HG02870 (cell line): ENCODE measurements at regions not wholly inside any gene's neighbourhood (a gene's known extent, or its start where the extent isn't known, plus 50 kb on each side); places are given as distances from the start of the nearest gene placed in this dataset.
"Not testable (repeated sequence)": the region's sequence is repeated elsewhere in the genome, so short reads cannot be mapped to it uniquely, and the experiment has no call there.

ENCODE experiments used
- ATAC-seq: cut with Tn5 transposase; IDR thresholded peaks from one replicate; pipeline ENCODE4 v1.9.1; 2021; ENCODE audit warnings: mild to moderate bottlenecking, moderate library complexity; ENCODE audit not compliant: unreplicated experiment

DNA sequence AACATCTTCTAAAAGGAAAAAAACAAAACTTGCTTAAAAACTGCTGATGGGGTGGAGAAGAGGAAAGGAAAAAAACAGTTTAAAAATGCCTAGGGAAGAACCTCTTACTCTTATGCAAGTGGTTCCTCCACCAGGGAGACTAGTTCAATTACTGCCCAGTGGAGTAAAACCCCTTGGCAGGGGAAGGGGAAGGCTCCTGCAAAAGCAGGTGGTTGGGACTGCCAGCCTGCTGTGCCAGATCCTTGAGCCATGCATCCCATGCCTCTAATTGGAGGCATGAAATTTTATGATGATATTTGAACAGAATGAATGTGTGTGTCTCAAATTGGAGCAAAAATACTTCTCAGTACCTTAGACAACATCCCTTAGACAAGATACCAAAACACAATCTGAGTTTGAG, 118.8 kb downstream of the FSCB start:
- no peak for ATAC-seq

DNA sequence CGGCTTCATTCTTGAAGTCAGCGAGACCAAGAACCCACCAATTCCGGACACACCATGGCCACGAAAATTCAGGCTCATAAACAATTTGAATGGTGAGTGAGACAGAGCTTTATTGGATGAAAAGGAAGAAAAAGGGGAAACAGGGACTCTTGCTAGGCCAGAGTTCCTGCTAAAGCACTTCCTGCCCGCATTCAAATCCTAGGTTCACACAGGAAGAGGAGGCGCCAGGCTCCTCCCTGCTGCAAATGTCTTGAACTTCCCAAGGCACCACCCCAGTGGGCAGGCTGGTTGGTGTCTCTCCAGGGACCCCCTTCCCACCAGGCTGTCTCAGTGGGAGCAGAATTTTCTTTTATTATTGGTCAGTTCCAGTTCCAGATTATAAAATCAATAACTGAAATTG, 121.2 kb downstream of the FSCB start:
- ATAC-seq, result no peak

DNA sequence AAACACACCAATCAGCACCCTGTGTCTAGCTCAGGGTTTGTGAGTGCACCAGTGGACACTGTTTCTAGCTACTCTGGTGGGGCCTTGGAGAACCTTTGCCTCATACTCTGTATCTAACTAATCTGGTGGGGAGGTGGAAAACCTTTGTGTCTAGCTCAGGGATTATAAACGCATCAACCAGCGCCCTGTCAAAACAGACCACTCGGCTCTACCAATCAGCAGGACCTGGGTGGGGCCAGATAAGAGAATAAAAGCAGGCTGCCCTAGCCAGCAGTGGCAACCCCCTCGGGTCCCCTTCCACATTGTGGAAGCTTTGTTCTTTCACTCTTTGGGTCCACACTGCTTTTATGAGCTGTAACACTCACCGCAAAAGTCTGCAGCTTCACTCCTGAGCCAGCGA, 121.8 kb downstream of the FSCB start:
- not testable (repeated sequence) for ATAC-seq

DNA sequence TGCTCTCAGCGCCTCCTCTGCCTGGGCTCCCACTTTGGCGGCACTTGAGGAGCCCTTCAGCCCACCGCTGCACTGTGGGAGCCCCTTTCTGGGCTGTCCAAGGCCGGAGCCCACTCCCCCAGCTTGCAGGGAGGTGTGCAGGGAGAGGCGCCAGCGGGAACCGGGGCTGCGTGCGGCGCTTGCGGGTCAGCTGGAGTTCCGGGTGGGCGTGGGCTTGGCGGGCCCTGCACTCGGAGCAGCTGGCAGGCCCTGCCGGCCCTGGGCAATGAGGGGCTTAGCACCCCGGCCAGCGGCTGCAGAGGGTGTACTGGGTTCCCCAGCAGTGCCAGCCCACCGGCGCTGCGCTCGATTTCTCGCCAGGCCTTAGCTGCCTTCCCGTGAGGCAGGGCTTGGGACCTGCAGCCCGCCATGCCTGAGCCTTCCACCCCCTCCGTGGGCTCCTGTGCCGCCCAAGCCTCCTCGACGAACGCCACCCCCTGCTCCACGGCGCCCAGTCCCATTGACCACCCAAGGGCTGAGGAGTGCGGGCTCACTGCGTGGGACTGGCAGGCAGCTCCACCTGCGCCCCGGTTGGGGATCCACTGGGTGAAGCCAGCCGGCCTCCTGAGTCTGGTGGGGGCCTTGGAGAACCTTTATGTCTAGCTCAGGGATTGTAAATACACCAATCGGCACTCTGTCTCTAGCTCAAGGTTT, 122.3 kb downstream of the FSCB start:
- not testable (repeated sequence) for ATAC-seq

DNA sequence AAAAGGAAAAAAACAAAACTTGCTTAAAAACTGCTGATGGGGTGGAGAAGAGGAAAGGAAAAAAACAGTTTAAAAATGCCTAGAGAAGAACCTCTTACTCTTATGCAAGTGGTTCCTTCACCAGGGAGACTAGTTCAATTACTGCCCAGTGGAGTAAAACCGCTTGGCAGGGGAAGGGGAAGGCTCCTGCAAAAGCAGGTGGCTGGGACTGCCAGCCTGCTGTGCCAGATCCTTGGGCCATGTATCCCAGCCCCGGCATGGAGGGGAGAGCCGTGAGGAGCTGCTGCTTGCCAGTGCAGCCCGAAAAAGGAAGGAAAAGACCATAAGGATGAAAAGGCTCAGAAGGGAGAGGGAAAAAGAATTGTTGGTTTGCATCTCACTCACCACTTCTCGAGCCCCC, 123.0 kb downstream of the FSCB start:
- no peak for ATAC-seq

DNA sequence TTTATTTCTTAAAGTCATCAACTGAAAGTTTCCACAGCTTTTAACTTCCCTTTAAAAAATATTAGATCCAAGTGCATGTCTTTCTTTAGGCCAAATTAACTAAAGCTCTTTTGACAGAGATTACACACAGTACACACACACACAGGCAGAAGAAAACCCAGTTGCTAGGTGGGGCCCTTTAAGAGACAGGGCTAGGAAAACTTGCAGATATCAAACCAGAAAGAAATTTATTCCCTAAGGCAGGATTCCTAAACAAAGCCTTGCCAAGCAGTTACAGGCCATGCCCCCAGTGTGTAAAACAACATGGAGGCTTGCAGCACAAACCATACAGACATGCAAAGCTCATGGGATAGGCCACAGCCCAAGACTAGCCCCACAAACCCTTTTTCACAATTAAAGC, 123.4 kb downstream of the FSCB start:
- ATAC-seq, result no peak

DNA sequence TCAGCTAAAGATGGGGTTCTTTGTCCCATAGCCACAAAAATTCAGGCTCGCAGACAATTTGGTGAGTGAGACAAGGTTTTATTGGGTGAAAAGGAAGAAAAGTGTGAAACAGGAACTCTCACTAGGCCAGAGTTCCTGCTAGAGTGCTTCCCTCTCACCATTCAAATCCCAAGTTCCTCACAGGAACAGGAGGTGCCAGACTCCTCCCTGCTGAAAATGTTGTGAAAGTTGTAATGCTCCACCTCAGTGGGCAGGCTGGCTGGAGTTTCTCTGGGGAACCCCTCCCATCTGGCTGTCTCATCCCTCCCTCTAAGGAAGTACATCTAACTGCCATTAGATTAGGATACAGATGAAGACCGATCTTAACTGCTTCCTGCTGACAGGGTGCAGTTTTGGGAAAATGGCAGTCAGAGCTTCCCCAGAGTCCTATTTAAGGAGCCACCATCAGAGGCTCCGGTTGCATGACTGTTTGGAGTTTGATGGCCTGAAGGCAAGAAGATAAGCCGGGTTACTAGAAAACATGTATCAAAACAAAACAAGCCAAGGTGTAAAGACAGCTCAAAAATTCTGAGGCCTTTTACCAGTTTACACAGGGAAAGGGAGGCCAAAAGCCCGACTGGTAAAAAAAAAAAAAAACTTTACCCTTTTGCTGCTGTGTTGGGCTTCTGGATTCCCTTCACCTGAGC, 127.6 kb downstream of the FSCB start:
- ATAC-seq, result no peak

DNA sequence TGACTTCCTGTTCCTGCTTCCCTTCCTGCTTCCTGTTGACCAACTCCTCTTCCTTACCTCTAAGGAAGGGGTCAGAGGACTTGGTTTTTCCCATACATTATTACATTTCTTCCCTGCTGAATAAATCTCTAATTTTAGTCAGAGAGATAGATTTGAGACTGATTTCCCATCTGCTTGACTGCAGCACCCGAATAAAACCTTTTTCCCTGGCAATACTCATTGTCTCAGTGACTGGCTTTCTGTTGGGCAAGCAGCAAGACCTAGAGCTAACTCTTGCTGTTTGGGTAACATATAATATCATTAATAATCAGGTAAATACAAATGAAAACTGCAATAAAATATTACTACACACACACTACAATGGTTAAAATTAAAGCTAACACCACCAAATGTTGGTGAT, 132.2 kb downstream of the FSCB start:
- no peak for ATAC-seq

DNA sequence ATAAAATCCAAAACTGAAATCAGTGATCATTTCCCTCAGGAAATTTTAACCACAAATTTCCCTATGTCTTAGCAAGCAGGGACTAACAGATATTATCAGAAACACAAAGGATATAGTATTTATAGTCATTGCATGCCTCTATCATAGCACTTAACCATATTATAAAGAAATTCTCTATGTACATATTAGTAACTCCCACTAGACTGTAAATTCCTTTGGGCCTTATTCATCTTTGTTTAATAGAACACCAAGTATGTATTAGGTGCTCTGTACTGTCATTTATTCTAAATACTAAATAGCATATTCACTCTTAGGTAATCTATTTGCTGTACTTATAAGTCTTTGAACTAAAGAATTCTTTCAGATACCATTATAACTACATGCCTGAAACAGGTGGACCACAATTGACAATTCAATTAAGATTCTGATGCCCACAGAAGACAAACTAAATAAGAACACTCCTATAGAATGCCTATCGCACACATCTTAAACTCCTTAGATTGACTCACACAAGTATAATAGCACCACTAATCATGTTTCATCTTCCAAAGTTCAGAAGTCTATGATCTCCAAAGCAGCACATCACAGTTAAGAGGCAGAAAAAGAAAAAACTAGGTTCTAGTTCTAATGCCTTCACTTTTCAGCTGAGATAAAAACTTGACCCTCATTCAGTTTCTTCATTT, 134.1 kb downstream of the FSCB start:
- ATAC-seq, result no peak

DNA sequence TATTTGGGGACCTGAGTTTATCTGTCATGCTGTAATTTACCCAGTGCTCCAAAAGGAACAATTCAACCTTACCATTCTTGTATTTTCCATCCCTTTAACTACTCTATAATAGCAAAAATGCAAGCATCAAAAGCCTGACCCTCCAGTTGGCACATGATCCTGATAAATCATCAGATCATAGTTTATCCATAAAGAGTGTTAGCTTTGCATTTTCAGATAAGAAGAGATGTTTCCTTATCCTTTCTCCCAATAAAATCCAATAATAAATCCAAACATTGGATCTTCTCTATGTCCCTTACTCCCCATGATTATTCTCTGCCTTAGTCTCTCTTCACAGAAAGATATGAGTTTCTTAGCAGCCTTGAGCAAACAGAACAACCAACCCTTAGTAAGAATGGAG, 134.9 kb downstream of the FSCB start:
- no peak for ATAC-seq

DNA sequence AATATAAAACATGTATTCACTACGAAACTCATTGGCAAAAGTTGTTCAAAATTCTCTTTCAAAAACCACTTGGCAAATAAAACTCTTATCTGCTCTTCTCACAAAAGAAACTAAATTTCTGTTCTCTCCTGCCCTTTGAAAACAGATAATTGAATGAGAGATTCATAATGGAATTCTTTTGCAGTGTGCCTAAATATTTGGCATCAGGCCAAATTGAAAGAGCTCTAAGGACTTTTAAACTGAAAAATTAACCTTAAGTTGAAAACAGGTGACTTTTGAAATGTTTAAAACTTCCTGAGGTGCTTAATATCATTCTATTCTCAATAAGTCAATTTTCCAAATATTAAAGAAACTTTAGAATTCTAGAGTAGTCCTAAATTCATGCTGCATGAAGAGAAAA, 136.4 kb downstream of the FSCB start:
- no peak for ATAC-seq

DNA sequence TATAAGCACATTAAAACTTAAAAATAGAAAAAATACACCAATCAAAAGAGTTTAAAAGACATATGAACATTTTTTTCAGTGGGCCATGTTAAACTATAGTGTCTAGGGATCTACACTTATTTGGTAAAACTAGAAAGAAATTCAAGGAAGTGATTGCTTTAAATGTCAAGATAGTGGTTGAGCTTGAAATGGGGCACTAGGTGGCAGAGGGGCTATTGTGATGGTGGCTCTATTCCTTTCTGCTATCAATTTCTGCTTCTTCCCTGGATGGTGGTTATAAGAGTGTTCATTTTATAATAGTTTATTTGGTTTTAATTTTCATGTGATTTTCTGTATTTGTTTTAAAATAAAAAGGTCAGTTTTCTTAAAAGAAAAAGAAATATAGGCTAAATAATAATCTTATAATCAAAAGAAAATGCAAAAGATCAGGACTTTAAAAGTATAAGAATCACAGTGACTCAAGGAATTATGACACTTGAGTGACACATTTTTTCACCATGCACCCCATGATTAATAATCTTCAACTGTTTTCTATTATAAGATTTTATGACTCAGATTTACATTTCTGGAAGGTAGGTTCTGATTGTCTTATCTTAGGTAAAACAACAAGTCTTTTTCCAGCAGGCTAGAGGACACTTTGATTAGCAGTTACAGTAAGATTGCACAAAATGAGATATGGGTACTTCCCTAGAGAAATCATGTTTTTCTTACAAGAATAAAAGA, 137.5 kb downstream of the FSCB start:
- no peak for ATAC-seq

DNA sequence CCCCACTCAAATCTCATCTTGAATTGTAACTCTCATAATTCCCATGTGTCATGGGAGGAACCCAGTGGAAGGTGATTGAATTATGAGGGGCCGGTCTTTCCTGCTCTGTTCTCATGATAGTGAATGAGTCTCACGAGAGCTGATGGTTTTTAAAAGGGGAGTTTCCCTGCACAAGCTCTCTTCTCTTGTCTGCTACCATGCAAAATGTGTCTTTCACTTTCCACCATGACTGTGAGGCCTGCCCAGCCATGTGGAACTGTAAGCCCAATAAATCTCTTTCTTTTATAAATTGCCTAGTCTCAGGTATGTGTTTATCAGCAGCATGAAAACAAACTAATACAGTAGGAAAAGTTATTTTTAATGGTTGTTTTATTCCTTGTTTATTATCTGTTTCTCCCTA, 146.0 kb downstream of the FSCB start:
- no peak for ATAC-seq

DNA sequence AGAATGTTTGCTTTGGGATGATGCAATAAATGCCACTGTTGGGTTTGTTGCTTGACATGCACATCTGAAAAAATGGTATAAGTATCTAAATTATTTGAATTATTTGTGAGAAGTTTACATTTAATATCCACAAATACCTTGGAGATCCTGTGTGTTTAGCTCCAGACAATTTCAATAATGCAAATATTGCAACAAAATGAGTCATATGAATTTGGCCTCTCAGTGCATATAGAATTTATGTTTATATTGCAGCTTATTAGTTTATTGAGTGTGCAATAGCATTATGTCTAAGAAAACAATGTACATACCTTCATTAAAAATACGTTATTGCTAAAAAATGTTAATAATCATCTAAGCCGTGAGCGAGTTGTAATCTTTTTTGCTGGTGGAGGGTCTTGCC, 153.3 kb downstream of the FSCB start:
- ATAC-seq, result no peak

DNA sequence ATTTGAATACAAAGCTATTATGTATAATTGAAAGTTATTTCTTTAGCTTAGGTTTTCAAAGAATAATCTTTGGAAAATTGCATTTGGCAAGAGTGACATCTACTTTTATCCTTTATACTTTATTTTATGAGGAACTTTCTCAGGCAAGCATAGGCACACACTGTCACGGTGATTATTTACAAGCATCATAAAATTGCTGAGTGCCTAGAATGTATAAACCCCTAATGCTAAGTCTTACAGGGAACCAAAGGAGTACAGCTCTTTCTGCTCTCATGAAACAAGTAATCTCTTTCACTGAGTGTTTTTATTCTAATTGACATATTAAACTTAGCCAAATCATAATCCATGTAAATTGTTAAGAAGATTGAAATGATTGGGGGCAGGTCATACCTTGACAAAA, 154.9 kb downstream of the FSCB start:
- ATAC-seq, result no peak

DNA sequence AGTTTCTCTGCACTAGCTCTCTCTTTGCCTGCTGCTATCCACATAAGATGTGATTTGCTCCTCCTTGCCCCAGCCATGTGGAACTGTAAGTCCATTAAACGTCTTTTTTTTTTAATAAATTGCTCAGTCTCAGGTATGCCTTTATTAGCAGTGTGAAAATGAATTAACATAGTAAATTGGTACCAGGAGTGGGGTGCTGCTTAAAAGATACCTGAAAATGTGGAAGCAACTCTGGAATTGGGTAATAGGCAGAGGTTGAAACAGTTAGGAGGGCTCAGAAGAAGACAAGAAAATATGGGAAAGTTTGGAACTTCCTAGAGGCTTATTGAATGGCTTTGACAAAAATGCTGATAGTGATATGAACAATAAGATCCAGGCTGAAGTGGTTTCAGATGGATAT, 159.8 kb downstream of the FSCB start:
- no peak for ATAC-seq

DNA sequence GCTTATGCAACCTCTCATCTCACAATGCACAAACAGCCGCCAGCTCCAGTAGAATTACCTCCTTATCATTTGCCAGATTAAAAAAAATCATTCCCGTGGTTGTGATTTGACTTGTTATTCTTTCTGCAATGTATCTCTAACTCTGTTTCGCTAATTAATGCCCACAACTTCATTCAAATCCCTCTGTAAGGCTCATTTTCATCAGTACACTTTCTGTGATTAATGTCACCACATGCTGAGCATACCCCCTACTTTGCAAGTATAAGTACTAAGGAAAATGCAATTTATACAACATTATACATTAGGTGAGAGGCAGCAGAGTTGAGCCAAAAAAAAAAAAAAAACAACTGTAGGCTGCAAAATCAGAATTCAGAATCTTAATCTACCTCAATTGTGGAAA, 166.0 kb downstream of the FSCB start:
- ATAC-seq, result no peak

DNA sequence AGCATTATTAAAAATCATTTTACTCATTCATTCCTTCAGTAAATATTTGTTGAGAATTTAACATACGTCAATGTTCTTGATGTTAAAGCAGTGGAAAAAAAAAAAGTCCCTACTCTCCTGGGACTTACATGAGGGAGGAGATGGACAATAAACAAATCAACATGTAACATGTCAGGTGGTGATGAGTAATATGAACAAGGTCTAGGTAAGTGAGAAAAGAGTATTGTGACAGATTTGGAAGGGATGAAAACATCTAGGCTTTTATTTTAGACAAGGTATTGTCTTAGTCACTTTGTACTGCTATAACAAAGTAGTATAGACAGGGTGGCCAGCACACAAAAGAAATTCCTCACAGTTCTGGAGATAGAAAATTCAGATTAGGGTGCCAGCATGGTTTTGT, 167.2 kb downstream of the FSCB start:
- ATAC-seq, result no peak

DNA sequence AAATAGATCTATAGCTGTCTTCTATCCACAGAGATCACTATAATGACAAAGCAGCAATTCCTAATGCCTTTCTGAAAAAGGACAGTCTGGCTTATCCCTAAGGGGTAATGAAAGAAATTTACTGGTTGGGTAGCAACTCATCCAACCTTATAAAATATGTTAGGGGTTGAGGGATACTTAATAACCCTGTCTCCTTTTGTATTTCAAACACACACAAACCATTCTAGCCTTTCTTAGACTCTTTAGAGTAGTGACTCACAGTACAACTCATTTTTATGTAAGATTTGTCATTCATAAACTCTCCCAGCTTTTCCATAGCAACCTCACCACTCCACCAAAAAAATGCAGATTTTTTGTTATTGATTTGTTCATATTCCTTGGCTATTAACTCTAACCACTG, 167.9 kb downstream of the FSCB start:
- no peak for ATAC-seq

DNA sequence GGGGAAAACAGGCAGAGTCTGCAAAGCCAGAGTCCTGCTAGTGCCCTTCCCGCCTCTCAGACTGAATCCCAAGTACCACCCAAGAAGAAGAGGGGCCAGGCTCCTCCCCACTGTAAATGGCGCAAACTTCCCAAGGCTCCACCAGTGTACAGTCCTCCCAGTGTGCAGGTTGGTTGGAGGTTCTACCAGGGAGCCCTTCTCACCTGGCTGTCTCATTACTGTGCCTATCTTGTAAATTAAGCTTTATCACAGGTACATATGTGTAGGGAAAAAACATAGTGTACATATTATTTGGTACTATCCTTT, 189.7 kb downstream of the FSCB start:
- no peak for ATAC-seq

DNA sequence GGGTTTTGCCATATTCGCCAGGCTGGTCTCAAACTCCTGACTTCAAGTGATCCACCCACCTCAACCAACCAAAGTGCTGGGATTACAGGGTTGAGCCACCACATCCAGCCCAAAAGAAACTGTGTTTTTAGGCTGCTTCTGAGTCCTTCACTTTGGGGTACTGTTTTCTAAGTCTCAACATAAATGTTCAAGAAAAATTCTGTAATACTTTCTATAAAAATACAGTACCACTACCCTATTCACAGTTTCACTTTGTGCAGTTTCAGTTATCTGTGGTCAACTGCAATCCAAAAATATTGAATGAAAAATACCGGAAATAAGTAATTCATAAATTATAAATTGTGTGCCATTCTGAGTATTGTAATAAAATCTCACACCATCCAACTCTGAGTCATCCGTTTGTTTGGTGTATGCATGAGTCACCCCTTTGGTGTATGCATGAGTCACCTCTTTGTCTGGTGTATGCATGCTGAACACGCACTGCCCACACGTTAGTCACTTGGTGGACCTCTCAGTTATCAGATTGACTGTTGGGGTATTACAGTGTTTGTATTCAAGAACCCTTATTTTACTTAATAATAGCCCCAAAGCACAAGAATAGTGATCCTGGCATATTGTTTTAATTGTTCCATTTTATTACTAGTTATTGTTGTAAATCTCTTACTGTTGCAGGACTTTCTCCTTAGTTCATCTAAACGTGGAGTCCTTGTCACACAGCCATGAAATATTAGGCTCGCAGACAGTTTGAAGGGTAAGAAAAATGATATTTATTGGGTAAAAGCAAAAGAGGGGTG, 190.2 kb downstream of the FSCB start:
- ATAC-seq, result no peak
